DND-41 (cell line): ENCODE measurements at regions not wholly inside any gene's neighbourhood (a gene's known extent, or its start where the extent isn't known, plus 50 kb on each side); places are given as distances from the start of the nearest gene placed in this dataset.

Experiments used
- ATAC-seq: fragments of 200-7000 bp; cut with Tn5 transposase; 3 replicates; pipeline ENCODE4 v1.9.1; 2021; ENCODE audit warnings: low read depth; ENCODE audit not compliant: insufficient read depth
- DNase-seq: peaks from one replicate; pipeline ENCODE4 v3.0.0-alpha.2; 2020
- H2AFZ ChIP-seq: 2 replicates; pipeline ENCODE4 v1.6.0; 2012; ENCODE audit warnings: low read depth, low read length
- H3K27ac ChIP-seq: 2 replicates; pipeline ENCODE4 v1.5.1; 2012; ENCODE audit warnings: low read length, inconsistent platforms
- H3K27me3 ChIP-seq: fragments of 200-600 bp; sonication (generic); 2 replicates; pipeline ENCODE4 v1.6.0; 2012; ENCODE audit warnings: low read length, mild to moderate bottlenecking, inconsistent platforms; ENCODE audit not compliant: insufficient read depth, poor library complexity
- H3K36me3 ChIP-seq: 2 replicates; pipeline ENCODE4 v1.5.1; 2012; ENCODE audit warnings: low read length, inconsistent platforms; ENCODE audit not compliant: insufficient read depth
- H3K4me1 ChIP-seq: 2 replicates; pipeline ENCODE4 v1.5.1; 2012; ENCODE audit warnings: mild to moderate bottlenecking, low read length; ENCODE audit not compliant: insufficient read depth
- H3K4me2 ChIP-seq: 2 replicates; pipeline ENCODE4 v1.6.0; 2012; ENCODE audit warnings: mild to moderate bottlenecking, moderate library complexity, low read length, inconsistent platforms; ENCODE audit not compliant: insufficient read depth
- H3K4me3 ChIP-seq, 2 experiments: fragments of 200-600 bp in 1 of 2; shearing (Covaris generic) in 1 of 2; 2 replicates each; pipeline ENCODE4 v1.5.1; 2012 to 2016; ENCODE audit warnings: inconsistent platforms in 2 of 2, low read length in 2 of 2, mild to moderate bottlenecking in 2 of 2, low read depth in 1 of 2, moderate library complexity in 1 of 2
- H3K79me2 ChIP-seq: 2 replicates; pipeline ENCODE4 v1.6.0; 2012; ENCODE audit warnings: low read length, inconsistent platforms; ENCODE audit not compliant: insufficient read depth
- H3K9ac ChIP-seq: 2 replicates; pipeline ENCODE4 v1.6.0; 2012; ENCODE audit warnings: low read depth, mild to moderate bottlenecking, inconsistent platforms, low read length, moderate library complexity
- H3K9me3 ChIP-seq: 2 replicates; pipeline ENCODE4 v1.5.1; 2012; ENCODE audit warnings: low read length, moderate library complexity, mild to moderate bottlenecking, inconsistent platforms; ENCODE audit not compliant: insufficient read depth, severe bottlenecking
- H4K20me1 ChIP-seq: 2 replicates; pipeline ENCODE4 v1.6.0; 2012; ENCODE audit warnings: low read length; ENCODE audit not compliant: insufficient read depth
- EZH2 ChIP-seq: IDR thresholded peaks from 3 replicates; pipeline ENCODE4 v1.6.1; 2012; ENCODE audit warnings: borderline replicate concordance, low read depth, mild to moderate bottlenecking, moderate library complexity, low read length, inconsistent platforms; ENCODE audit not compliant: severe bottlenecking
- TF ChIP-seq, protein P1 (sequence below): IDR thresholded peaks from 2 replicates; pipeline ENCODE4 v1.5.1; 2012; ENCODE audit warnings: borderline replicate concordance, low read length, moderate library complexity, mild to moderate bottlenecking; ENCODE audit not compliant: poor library complexity, severe bottlenecking; ENCODE audit errors: extremely low read depth

DNA sequence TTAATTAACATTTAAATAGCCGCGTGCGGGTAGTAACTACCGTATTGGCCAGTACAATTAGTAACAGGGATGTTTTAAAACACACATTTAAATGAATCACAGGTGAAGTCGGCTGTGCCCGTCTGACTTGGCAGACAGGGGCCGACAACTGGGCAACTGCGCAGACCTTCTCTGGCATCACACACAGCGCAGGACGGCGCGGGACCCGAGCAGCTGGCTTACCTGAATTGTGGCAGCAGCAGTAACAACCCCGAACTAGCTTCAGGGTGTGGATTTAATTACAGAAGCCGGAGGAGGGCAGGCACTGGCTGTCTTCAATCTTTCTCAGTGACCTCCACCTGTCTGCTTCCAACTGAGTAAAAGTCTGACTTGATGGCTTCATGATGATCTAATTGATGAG is 91.7 kb downstream of the DACT2 start:
- H3K4me1 ChIP-seq: no peaks in the 10 kb centered on the region
- no peaks in the 10 kb centered on the region for H3K36me3 ChIP-seq
- DNase-seq: no peak
- H3K27ac ChIP-seq: no peak overlapping the region
- H4K20me1 ChIP-seq: no peaks in the 10 kb centered on the region
- H3K4me3 ChIP-seq: no peak overlapping the region
- ATAC-seq: no peak
- no peak overlapping the region for H2AFZ ChIP-seq
- TF ChIP-seq, protein P1, sequence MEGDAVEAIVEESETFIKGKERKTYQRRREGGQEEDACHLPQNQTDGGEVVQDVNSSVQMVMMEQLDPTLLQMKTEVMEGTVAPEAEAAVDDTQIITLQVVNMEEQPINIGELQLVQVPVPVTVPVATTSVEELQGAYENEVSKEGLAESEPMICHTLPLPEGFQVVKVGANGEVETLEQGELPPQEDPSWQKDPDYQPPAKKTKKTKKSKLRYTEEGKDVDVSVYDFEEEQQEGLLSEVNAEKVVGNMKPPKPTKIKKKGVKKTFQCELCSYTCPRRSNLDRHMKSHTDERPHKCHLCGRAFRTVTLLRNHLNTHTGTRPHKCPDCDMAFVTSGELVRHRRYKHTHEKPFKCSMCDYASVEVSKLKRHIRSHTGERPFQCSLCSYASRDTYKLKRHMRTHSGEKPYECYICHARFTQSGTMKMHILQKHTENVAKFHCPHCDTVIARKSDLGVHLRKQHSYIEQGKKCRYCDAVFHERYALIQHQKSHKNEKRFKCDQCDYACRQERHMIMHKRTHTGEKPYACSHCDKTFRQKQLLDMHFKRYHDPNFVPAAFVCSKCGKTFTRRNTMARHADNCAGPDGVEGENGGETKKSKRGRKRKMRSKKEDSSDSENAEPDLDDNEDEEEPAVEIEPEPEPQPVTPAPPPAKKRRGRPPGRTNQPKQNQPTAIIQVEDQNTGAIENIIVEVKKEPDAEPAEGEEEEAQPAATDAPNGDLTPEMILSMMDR: no peak
- no peak for TF ChIP-seq EZH2
- no peaks in the 10 kb centered on the region for H3K79me2 ChIP-seq
- no peak overlapping the region for H3K4me2 ChIP-seq
- H3K9me3 ChIP-seq: peaks cover 4% of the 10 kb centered on the region
- H3K27me3 ChIP-seq: peaks cover 2% of the 10 kb centered on the region
- no peak overlapping the region for H3K9ac ChIP-seq

DNA sequence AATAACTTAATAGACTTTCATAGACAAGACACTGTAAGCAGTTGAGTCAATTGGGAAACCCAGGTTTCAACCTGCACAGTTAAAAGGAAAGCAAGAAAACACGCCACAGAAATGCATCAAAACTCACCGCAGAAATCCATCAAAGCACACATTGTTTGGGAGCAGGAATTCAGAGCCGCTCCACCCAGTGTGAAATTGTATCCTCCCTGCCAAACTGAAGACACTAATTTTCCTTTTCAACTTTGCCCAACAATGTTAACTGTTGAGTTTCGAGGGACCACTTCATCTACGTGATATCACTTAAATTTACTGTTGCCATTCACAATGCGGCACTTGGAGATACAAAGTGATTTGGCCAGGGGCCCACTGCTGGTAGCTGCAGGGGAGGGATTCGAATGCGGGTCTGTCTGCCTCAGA is 92.7 kb downstream of the DACT2 start:
- Histone ChIP-seq H3K27ac (no peak overlapping the region), H3K4me1 (no peaks in the 10 kb centered on the region), H3K4me3 (no peak overlapping the region), H3K9ac (no peak overlapping the region), H2AFZ (no peak overlapping the region), H4K20me1 (no peaks in the 10 kb centered on the region), H3K9me3 (peaks cover 4% of the 10 kb centered on the region), H3K79me2 (no peaks in the 10 kb centered on the region), H3K4me2 (no peak overlapping the region), H3K27me3 (peaks cover 2% of the 10 kb centered on the region), H3K36me3 (no peaks in the 10 kb centered on the region)
- no peak for DNase-seq
- no peak for ATAC-seq
- TF ChIP-seq, protein P1: no peak
- TF ChIP-seq EZH2: no peak

DNA sequence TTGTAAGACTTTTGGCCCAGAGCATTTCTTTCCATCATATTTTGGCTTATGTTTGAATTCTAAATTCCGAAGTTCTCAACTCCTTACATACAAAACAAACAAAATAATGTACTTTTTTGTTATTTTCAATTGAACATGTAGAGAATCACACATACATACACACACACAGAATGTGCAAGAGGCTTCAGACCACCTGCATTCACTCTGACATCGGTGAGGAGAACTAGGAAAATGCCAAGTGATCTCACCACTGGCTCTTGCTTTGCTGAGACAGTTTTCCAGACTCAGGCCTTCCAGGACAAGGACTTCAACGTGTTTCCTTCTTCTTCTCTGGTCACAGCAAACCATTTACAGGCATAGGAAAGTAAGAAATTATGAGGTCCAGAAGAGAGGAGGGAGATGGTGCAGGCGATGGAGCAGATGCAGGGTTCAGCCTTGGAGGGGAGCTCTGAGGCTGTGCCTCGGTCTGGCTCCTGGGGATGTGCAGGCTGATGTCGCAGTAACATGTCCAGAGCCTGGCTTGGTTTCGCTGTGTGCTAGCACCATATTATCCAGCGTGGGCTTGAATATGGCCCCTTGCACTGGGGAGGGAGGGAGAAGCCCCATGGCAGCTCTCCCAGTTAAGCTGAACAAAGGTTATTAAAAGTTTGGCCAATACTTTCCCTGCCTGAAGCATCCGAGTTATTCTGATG is 93.4 kb downstream of the DACT2 start:
- Histone ChIP-seq H4K20me1 (no peaks in the 10 kb centered on the region), H3K27ac (no peak overlapping the region), H3K27me3 (peaks cover 2% of the 10 kb centered on the region), H3K9ac (no peak overlapping the region), H3K9me3 (peaks cover 4% of the 10 kb centered on the region), H3K4me2 (no peak overlapping the region), H2AFZ (no peak overlapping the region), H3K36me3 (no peaks in the 10 kb centered on the region), H3K4me3 (no peak overlapping the region), H3K79me2 (no peaks in the 10 kb centered on the region), H3K4me1 (no peaks in the 10 kb centered on the region)
- TF ChIP-seq, protein P1: no peak
- TF ChIP-seq EZH2: no peak
- ATAC-seq (no peak), DNase-seq (no peak)

DNA sequence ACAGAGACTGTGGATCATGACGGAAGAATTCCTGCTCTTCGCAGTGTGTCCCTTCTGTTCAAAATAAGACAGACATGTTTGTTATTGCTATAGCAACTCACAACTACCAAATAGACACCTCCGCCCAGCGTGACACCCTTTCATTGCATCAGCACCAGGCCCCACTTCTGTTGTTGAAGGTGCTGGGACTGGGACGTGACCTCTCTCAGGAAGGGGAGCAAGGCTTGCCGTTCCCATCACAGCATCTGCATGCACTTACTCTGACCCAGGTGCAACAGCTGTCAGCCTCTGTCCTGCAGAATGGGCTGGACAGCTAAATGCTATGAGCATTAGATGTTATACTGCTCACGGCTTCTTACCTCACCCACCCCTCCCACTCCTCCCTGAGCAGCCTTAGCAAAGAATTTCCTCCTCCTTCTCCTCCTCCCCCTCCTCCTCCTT is 94.1 kb downstream of the DACT2 start:
- no peak for ATAC-seq

More for the DNA sequence above, 94.1 kb downstream of the DACT2 start:
- H3K79me2 ChIP-seq: no peaks in the 10 kb centered on the region
- H3K4me3 ChIP-seq: no peak overlapping the region
- H3K27me3 ChIP-seq: peaks cover 2% of the 10 kb centered on the region
- no peaks in the 10 kb centered on the region for H3K36me3 ChIP-seq
- no peaks in the 10 kb centered on the region for H4K20me1 ChIP-seq
- H3K27ac ChIP-seq: no peak overlapping the region
- DNase-seq: no peak
- H3K4me1 ChIP-seq: no peaks in the 10 kb centered on the region
- no peak overlapping the region for H2AFZ ChIP-seq
- TF ChIP-seq, protein P1: no peak
- TF ChIP-seq EZH2: no peak
- no peak overlapping the region for H3K9ac ChIP-seq
- peaks cover 4% of the 10 kb centered on the region for H3K9me3 ChIP-seq
- H3K4me2 ChIP-seq: no peak overlapping the region
